SK-N-SH treated with all-trans-retinoic acid at 6 μM for 48 hours (cell line): ENCODE measurements at regions not wholly inside any gene's neighbourhood (a gene's known extent, or its start where the extent isn't known, plus 50 kb on each side); places are given as distances from the start of the nearest gene placed in this dataset.

ENCODE experiments used
- ARNTL ChIP-seq: fragments of 450-650 bp; formaldehyde crosslinking; IDR thresholded peaks from 2 replicates; pipeline ENCODE4 v1.5.0; 2020; ENCODE audit warnings: low read depth, mild to moderate bottlenecking, moderate library complexity, borderline replicate concordance
- BACH2 ChIP-seq: fragments of 250-450 bp; sonication (Bioruptor Pico); IDR thresholded peaks from 2 replicates; pipeline ENCODE4 v1.9.0; 2021; ENCODE audit warnings: mild to moderate bottlenecking, borderline replicate concordance
- CSDC2 ChIP-seq: fragments of 250-450 bp; sonication (Bioruptor Pico); IDR thresholded peaks from 2 replicates; pipeline ENCODE4 v1.5.0; 2020; ENCODE audit warnings: mild to moderate bottlenecking, moderate library complexity
- CSRNP3 ChIP-seq: fragments of 250-450 bp; sonication (Bioruptor Pico); IDR thresholded peaks from 2 replicates; pipeline ENCODE4 v1.5.1; 2021; ENCODE audit warnings: mild to moderate bottlenecking, moderate library complexity
- PATZ1 ChIP-seq: fragments of 250-450 bp; sonication (Bioruptor Pico); IDR thresholded peaks from 2 replicates; pipeline ENCODE4 v1.8.0; 2020; ENCODE audit warnings: mild to moderate bottlenecking, moderate library complexity, borderline replicate concordance
- PPARA ChIP-seq: fragments of 250-450 bp; sonication (Bioruptor Pico); IDR thresholded peaks from 2 replicates; pipeline ENCODE4 v1.5.0; 2020; ENCODE audit warnings: mild to moderate bottlenecking, borderline replicate concordance
- RARB ChIP-seq: fragments of 250-450 bp; sonication (Bioruptor Pico); IDR thresholded peaks from 2 replicates; pipeline ENCODE4 v1.8.0; 2021; ENCODE audit warnings: mild to moderate bottlenecking, moderate library complexity
- ZFP3 ChIP-seq: fragments of 250-450 bp; sonication (Bioruptor Pico); IDR thresholded peaks from 2 replicates; pipeline ENCODE4 v1.5.0; 2020; ENCODE audit warnings: mild to moderate bottlenecking, moderate library complexity
- ZFP30 ChIP-seq: fragments of 450-650 bp; formaldehyde crosslinking; IDR thresholded peaks from 2 replicates; pipeline ENCODE4 v1.5.0; 2022; ENCODE audit warnings: mild to moderate bottlenecking, moderate library complexity
- ZNF70 ChIP-seq: fragments of 450-650 bp; formaldehyde crosslinking; IDR thresholded peaks from 2 replicates; pipeline ENCODE4 v1.5.0; 2020; ENCODE audit warnings: mild to moderate bottlenecking, moderate library complexity
- TF ChIP-seq, protein P1 (sequence below): fragments of 250-450 bp; sonication (Bioruptor Pico); IDR thresholded peaks from 2 replicates; pipeline ENCODE4 v1.5.1; 2020; ENCODE audit warnings: low read depth, mild to moderate bottlenecking, moderate library complexity
- TF ChIP-seq, protein P2 (sequence below): fragments of 250-450 bp; sonication (Bioruptor Pico); IDR thresholded peaks from 2 replicates; pipeline ENCODE4 v1.8.0; 2021; ENCODE audit warnings: low read depth, mild to moderate bottlenecking, moderate library complexity, borderline replicate concordance

- TF ChIP-seq PATZ1 (CRISPR knock-in tag) (no peak), ARNTL (CRISPR knock-in tag) (no peak), CSDC2 (CRISPR knock-in tag) (no peak), CSRNP3 (CRISPR knock-in tag) (no peak), RARB (CRISPR knock-in tag) (no peak), ZNF70 (CRISPR knock-in tag) (no peak), ZFP3 (CRISPR knock-in tag) (no peak), BACH2 (CRISPR knock-in tag) (no peak), ZFP30 (CRISPR knock-in tag) (no peak), PPARA (no peak)
- TF ChIP-seq, protein P1, sequence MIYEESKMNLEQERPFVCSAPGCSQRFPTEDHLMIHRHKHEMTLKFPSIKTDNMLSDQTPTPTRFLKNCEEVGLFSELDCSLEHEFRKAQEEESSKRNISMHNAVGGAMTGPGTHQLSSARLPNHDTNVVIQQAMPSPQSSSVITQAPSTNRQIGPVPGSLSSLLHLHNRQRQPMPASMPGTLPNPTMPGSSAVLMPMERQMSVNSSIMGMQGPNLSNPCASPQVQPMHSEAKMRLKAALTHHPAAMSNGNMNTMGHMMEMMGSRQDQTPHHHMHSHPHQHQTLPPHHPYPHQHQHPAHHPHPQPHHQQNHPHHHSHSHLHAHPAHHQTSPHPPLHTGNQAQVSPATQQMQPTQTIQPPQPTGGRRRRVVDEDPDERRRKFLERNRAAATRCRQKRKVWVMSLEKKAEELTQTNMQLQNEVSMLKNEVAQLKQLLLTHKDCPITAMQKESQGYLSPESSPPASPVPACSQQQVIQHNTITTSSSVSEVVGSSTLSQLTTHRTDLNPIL (CRISPR knock-in tag): no peak
- TF ChIP-seq, protein P2, sequence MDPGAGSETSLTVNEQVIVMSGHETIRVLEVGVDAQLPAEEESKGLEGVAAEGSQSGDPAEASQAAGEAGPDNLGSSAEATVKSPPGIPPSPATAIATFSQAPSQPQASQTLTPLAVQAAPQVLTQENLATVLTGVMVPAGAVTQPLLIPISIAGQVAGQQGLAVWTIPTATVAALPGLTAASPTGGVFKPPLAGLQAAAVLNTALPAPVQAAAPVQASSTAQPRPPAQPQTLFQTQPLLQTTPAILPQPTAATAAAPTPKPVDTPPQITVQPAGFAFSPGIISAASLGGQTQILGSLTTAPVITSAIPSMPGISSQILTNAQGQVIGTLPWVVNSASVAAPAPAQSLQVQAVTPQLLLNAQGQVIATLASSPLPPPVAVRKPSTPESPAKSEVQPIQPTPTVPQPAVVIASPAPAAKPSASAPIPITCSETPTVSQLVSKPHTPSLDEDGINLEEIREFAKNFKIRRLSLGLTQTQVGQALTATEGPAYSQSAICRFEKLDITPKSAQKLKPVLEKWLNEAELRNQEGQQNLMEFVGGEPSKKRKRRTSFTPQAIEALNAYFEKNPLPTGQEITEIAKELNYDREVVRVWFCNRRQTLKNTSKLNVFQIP (CRISPR knock-in tag): no peak
Measured at GRCh38 chr14:54188064-54188666, 208.6 kb upstream of the CDKN3 start.
